SK-N-SH (cell line): ENCODE measurements at regions not wholly inside any gene's neighbourhood (a gene's known extent, or its start where the extent isn't known, plus 50 kb on each side); places are given as distances from the start of the nearest gene placed in this dataset.

Source experiments
- CTCF ChIA-PET: fragments of 300-600, 350-600 bp; formaldehyde crosslinking; extraction: SDS; loops from one replicate; lab custom pipeline; 2021; lab: Yijun Ruan, JAX
- POLR2A ChIA-PET: fragments of 350-600 bp; sonication (Branson Sonifier 250); formaldehyde crosslinking; extraction: SDS; loops from one replicate; lab custom pipeline; 2020; ENCODE audit warnings: antibody characterized with exemption, inconsistent platforms; lab: Yijun Ruan, JAX
- DNase-seq: peaks from one replicate; pipeline ENCODE4 v3.0.0; 2012
- H2AFZ ChIP-seq: fragments of 200-600 bp; sonication (generic); 2 replicates; pipeline ENCODE4 v1.8.1; 2016; ENCODE audit warnings: antibody characterized with exemption, mild to moderate bottlenecking, low read depth
- H3F3A ChIP-seq: fragments of 200-600 bp; sonication (generic); replicated peaks from 2 replicates; pipeline ENCODE3; 2016; ENCODE audit warnings: antibody characterized with exemption, mild to moderate bottlenecking; ENCODE audit not compliant: insufficient read depth
- H3K27ac ChIP-seq, 2 experiments: fragments of 200-500 bp in 1 of 2; fragments of 200-600 bp in 1 of 2; sonication (Bioruptor generic) in 1 of 2; sonication (generic), shearing (Covaris generic) in 1 of 2; 2 replicates each; pipeline versions ENCODE4 v1.5.1 to v1.6.1; 2014 to 2016; ENCODE audit warnings: low read depth in 2 of 2, inconsistent platforms in 1 of 2, low read length in 1 of 2, mild to moderate bottlenecking in 1 of 2, mixed read lengths in 1 of 2
- H3K27me3 ChIP-seq: fragments of 200-600 bp; sonication (generic), shearing (Covaris generic); 2 replicates; pipeline ENCODE4 v1.6.1; 2016; ENCODE audit warnings: mixed run types; ENCODE audit not compliant: insufficient read depth
- H3K36me3 ChIP-seq, 2 experiments: fragments of 200-500 bp in 1 of 2; fragments of 200-600 bp in 1 of 2; sonication (Bioruptor generic) in 1 of 2; sonication (generic) in 1 of 2; replicated peaks in 1 of 2; 2 replicates each; pipeline versions ENCODE3 to v1.5.1; 2014 to 2016; ENCODE audit warnings: low read length in 1 of 2, mild to moderate bottlenecking in 1 of 2; ENCODE audit not compliant: insufficient read depth in 2 of 2, control insufficient read depth in 1 of 2
- H3K4me1 ChIP-seq, 2 experiments: fragments of 200-500 bp in 1 of 2; fragments of 200-600 bp in 1 of 2; sonication (Bioruptor generic) in 1 of 2; sonication (generic), shearing (Covaris generic) in 1 of 2; 2 replicates each; pipeline versions ENCODE4 v1.5.1 to v1.6.1; 2014 to 2016; ENCODE audit warnings: low read depth in 1 of 2, low read length in 1 of 2, mixed run types in 1 of 2; ENCODE audit not compliant: insufficient read depth in 2 of 2, control insufficient read depth in 1 of 2
- H3K4me2 ChIP-seq: fragments of 200-600 bp; sonication (generic), shearing (Covaris generic); 2 replicates; pipeline ENCODE4 v1.6.1; 2017; ENCODE audit warnings: mixed run types
- H3K4me3 ChIP-seq, 2 experiments: fragments of 200-500 bp in 1 of 2; fragments of 200-600 bp in 1 of 2; sonication (Bioruptor generic) in 1 of 2; sonication (generic), shearing (Covaris generic) in 1 of 2; 2 replicates each; pipeline versions ENCODE4 v1.5.1 to v1.8.1; 2014 to 2016; ENCODE audit warnings: low read depth in 2 of 2, inconsistent platforms in 1 of 2, low read length in 1 of 2, mild to moderate bottlenecking in 1 of 2, mixed read lengths in 1 of 2, moderate library complexity in 1 of 2
- H3K79me2 ChIP-seq: fragments of 200-600 bp; sonication (generic); 2 replicates; pipeline ENCODE4 v1.8.1; 2017; ENCODE audit warnings: mild to moderate bottlenecking; ENCODE audit not compliant: insufficient read depth
- H3K9ac ChIP-seq: fragments of 200-600 bp; sonication (generic); 2 replicates; pipeline ENCODE4 v1.6.1; 2017; ENCODE audit warnings: mixed run types
- H3K9me2 ChIP-seq: fragments of 200-600 bp; sonication (generic); 2 replicates; pipeline ENCODE4 v1.6.1; 2017; ENCODE audit warnings: mixed run types
- H3K9me3 ChIP-seq: fragments of 200-600 bp; sonication (generic); 2 replicates; pipeline ENCODE4 v1.6.1; 2017; ENCODE audit warnings: mixed run types, mild to moderate bottlenecking, moderate library complexity
- H4K20me1 ChIP-seq: fragments of 200-600 bp; sonication (generic); 2 replicates; pipeline ENCODE4 v1.6.1; 2017; ENCODE audit warnings: mild to moderate bottlenecking, mixed run types; ENCODE audit not compliant: insufficient read depth
- EZH2phosphoT487 ChIP-seq: fragments of 200-600 bp; sonication (generic); IDR thresholded peaks from 2 replicates; pipeline ENCODE4 v1.6.1; 2017; ENCODE audit warnings: low read depth, mixed run types, mild to moderate bottlenecking, antibody characterized with exemption, moderate library complexity, borderline replicate concordance
- FOSL2 ChIP-seq: IDR thresholded peaks from 2 replicates; pipeline ENCODE4 v1.4.0; 2012; ENCODE audit warnings: low read depth, mild to moderate bottlenecking, moderate library complexity, borderline replicate concordance
- FOXJ3 ChIP-seq: sonication (generic); formaldehyde crosslinking; IDR thresholded peaks from 2 replicates; pipeline ENCODE4 v1.5.1; 2020; ENCODE audit warnings: mild to moderate bottlenecking, missing genetic modification reagents
- FOXM1 ChIP-seq: IDR thresholded peaks from 2 replicates; pipeline ENCODE4 v1.4.0; 2012; ENCODE audit warnings: low read depth, mild to moderate bottlenecking
- IRF3 ChIP-seq: fragments of 150-350 bp; IDR thresholded peaks from 2 replicates; pipeline ENCODE4 v1.6.1; 2016; ENCODE audit warnings: mild to moderate bottlenecking, low read depth, low read length
- MEF2A ChIP-seq: IDR thresholded peaks from 2 replicates; pipeline ENCODE4 v1.4.0; 2012; ENCODE audit warnings: low read depth, borderline replicate concordance
- NFIC ChIP-seq: IDR thresholded peaks from 2 replicates; pipeline ENCODE4 v1.4.0; 2012; ENCODE audit warnings: borderline replicate concordance
- RAD21 ChIP-seq: IDR thresholded peaks from 2 replicates; pipeline ENCODE4 v1.6.1; 2012; ENCODE audit warnings: mild to moderate bottlenecking, low read length
- RCOR1 ChIP-seq: fragments of 150-350 bp; IDR thresholded peaks from 2 replicates; pipeline ENCODE4 v1.6.1; 2017; ENCODE audit warnings: antibody characterized with exemption, low read length
- REST ChIP-seq: IDR thresholded peaks from 2 replicates; pipeline ENCODE4 v1.6.1; 2012; ENCODE audit warnings: mild to moderate bottlenecking, low read depth, low read length, moderate library complexity
- SMC3 ChIP-seq: IDR thresholded peaks from 2 replicates; pipeline ENCODE4 v1.6.1; 2012; ENCODE audit warnings: low read depth, low read length, improper control_type of control experiment
- TAF1 ChIP-seq: IDR thresholded peaks from 2 replicates; pipeline ENCODE4 v1.6.1; 2012; ENCODE audit warnings: low read depth, mild to moderate bottlenecking, low read length, moderate library complexity, borderline replicate concordance
- TCF12 ChIP-seq: IDR thresholded peaks from 2 replicates; pipeline ENCODE4 v1.4.0; 2012
- TEAD4 ChIP-seq: IDR thresholded peaks from 2 replicates; pipeline ENCODE4 v1.4.0; 2012; ENCODE audit warnings: mild to moderate bottlenecking, borderline replicate concordance; ENCODE audit not compliant: insufficient read depth
- USF1 ChIP-seq: IDR thresholded peaks from 2 replicates; pipeline ENCODE4 v1.4.0; 2012; ENCODE audit warnings: low read depth, borderline replicate concordance
- USF2 ChIP-seq: fragments of 150-350 bp; IDR thresholded peaks from 2 replicates; pipeline ENCODE4 v1.6.1; 2017; ENCODE audit warnings: antibody characterized with exemption, low read length, low read depth, borderline replicate concordance
- WGBS: methylation state at CpG from one replicate; pipeline ENCODE4 v1.1.6; 2017; ENCODE audit warnings: low lambda C conversion rate; 5-methylcytosine and 5-hydroxymethylcytosine counted together
- TF ChIP-seq, protein P1 (sequence below): IDR thresholded peaks from 2 replicates; pipeline ENCODE4 v1.4.0; 2012; ENCODE audit warnings: low read depth
- TF ChIP-seq, protein P2 (sequence below): IDR thresholded peaks from 2 replicates; pipeline ENCODE4 v1.4.0; 2012; ENCODE audit warnings: low read depth, borderline replicate concordance
- TF ChIP-seq, protein P3 (sequence below): fragments of 200-600 bp; sonication (generic); IDR thresholded peaks from 2 replicates; pipeline ENCODE4 v1.6.1; 2017; ENCODE audit warnings: antibody characterized with exemption, mild to moderate bottlenecking, moderate library complexity

DNA sequence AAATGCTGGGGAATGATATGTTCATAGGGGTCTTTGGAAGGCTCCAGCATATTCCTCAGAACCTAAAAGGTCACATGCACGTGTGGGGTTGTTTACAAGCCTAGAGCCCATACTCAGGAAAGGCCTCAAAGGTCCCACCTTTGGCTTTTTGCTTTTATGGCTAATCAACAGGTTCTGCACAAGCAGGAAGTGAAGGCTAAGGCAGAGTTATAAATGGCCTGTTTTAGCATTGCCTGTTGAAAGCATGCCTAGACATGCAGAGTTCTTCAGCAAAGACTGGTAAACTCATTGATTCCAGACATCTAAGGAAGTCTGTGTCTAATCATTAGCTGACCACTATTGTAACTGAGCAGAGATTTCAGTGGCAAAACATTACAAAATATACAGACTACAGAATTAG, 198.3 kb downstream of the KCNRG start:
- H3K36me3 ChIP-seq = no peaks in the 10 kb centered on the region
- H3K9me3 ChIP-seq = no peaks in the 10 kb centered on the region
- 40% methylated on average over 1 of the region's 1 CpG for WGBS
- H3K9ac ChIP-seq = no peak overlapping the region
- no peak overlapping the region for H2AFZ ChIP-seq
- no peak overlapping the region; a peak in 1 of 4 replicates for H3K4me3 ChIP-seq
- H3K4me2 ChIP-seq = no peak overlapping the region
- no peak for DNase-seq
- no peaks in the 10 kb centered on the region for H3K27me3 ChIP-seq
- H3K27ac ChIP-seq = no peak overlapping the region
- H3K4me1 ChIP-seq = peaks cover 4 to 6% of the 10 kb centered on the region in 2 experiments; a peak in 1 of 4 replicates
- peaks cover 5% of the 10 kb centered on the region for H3F3A ChIP-seq
- ChIA-PET POLR2A (no interaction called here), CTCF (no interaction called here)
- no peaks in the 10 kb centered on the region for H4K20me1 ChIP-seq
- H3K9me2 ChIP-seq = no peaks in the 10 kb centered on the region
- TF ChIP-seq USF1 = no peak
- no peak for TF ChIP-seq MEF2A
- TF ChIP-seq, protein P1, sequence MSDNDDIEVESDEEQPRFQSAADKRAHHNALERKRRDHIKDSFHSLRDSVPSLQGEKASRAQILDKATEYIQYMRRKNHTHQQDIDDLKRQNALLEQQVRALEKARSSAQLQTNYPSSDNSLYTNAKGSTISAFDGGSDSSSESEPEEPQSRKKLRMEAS = no peak
- no peak for TF ChIP-seq FOSL2
- TF ChIP-seq, protein P2, sequence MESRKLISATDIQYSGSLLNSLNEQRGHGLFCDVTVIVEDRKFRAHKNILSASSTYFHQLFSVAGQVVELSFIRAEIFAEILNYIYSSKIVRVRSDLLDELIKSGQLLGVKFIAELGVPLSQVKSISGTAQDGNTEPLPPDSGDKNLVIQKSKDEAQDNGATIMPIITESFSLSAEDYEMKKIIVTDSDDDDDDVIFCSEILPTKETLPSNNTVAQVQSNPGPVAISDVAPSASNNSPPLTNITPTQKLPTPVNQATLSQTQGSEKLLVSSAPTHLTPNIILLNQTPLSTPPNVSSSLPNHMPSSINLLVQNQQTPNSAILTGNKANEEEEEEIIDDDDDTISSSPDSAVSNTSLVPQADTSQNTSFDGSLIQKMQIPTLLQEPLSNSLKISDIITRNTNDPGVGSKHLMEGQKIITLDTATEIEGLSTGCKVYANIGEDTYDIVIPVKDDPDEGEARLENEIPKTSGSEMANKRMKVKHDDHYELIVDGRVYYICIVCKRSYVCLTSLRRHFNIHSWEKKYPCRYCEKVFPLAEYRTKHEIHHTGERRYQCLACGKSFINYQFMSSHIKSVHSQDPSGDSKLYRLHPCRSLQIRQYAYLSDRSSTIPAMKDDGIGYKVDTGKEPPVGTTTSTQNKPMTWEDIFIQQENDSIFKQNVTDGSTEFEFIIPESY = no peak
- TF ChIP-seq TEAD4 = no peak
- TF ChIP-seq REST = no peak
- TF ChIP-seq FOXM1 = no peak
- no peak for TF ChIP-seq IRF3
- no peak for TF ChIP-seq NFIC
- TF ChIP-seq EZH2phosphoT487 = no peak
- TF ChIP-seq FOXJ3 (CRISPR knock-in tag) = no peak
- TF ChIP-seq RAD21 = no peak
- TF ChIP-seq TAF1 = no peak
- no peak for TF ChIP-seq RCOR1
- TF ChIP-seq, protein P3, sequence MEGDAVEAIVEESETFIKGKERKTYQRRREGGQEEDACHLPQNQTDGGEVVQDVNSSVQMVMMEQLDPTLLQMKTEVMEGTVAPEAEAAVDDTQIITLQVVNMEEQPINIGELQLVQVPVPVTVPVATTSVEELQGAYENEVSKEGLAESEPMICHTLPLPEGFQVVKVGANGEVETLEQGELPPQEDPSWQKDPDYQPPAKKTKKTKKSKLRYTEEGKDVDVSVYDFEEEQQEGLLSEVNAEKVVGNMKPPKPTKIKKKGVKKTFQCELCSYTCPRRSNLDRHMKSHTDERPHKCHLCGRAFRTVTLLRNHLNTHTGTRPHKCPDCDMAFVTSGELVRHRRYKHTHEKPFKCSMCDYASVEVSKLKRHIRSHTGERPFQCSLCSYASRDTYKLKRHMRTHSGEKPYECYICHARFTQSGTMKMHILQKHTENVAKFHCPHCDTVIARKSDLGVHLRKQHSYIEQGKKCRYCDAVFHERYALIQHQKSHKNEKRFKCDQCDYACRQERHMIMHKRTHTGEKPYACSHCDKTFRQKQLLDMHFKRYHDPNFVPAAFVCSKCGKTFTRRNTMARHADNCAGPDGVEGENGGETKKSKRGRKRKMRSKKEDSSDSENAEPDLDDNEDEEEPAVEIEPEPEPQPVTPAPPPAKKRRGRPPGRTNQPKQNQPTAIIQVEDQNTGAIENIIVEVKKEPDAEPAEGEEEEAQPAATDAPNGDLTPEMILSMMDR = no peak
- no peak for TF ChIP-seq USF2
- no peak for TF ChIP-seq SMC3
- TF ChIP-seq TCF12 = no peak
- H3K79me2 ChIP-seq = no peaks in the 10 kb centered on the region
